Skeletal muscle cell (primary cell): ENCODE measurements at regions not wholly inside any gene's neighbourhood (a gene's known extent, or its start where the extent isn't known, plus 50 kb on each side); places are given as distances from the start of the nearest gene placed in this dataset.

Experiments used
- DNase-seq: peaks from one replicate; pipeline ENCODE4 v3.0.0-alpha.2; 2010; ENCODE audit warnings: low read depth
- H3K4me3 ChIP-seq: 2 replicates; pipeline ENCODE4 v1.5.1; 2011; ENCODE audit warnings: low read depth, mild to moderate bottlenecking, control low read depth, low read length, moderate library complexity

GRCh38 chr22:49489821-49490220 lies 337.9 kb downstream of the BRD1 start:
- no peak for DNase-seq
- no peak overlapping the region for H3K4me3 ChIP-seq

- DNase-seq = no peak
- H3K4me3 ChIP-seq = no peak overlapping the region
Measured at GRCh38 chr22:49488943-49489342, 338.7 kb downstream of the BRD1 start.

- no peak overlapping the region for H3K4me3 ChIP-seq
- no peak for DNase-seq
Measured at GRCh38 chr22:49487950-49488349, 339.7 kb downstream of the BRD1 start.

GRCh38 chr22:49486225-49486624 lies 341.4 kb downstream of the BRD1 start:
- no peak overlapping the region for H3K4me3 ChIP-seq
- DNase-seq = no peak

- no peak for DNase-seq
- no peak overlapping the region for H3K4me3 ChIP-seq
Measured at GRCh38 chr22:49483946-49484345, 343.7 kb downstream of the BRD1 start.

- no peak for DNase-seq
- H3K4me3 ChIP-seq = no peak overlapping the region
Measured at GRCh38 chr22:49483281-49483870, 344.3 kb downstream of the BRD1 start.

- DNase-seq = no peak
- H3K4me3 ChIP-seq = no peak overlapping the region
Measured at GRCh38 chr22:49482811-49483210, 344.9 kb downstream of the BRD1 start.

- no peak overlapping the region for H3K4me3 ChIP-seq
- DNase-seq = no peak
Measured at GRCh38 chr22:49481659-49482399, 345.8 kb downstream of the BRD1 start.

GRCh38 chr22:49480896-49481658 lies 346.6 kb downstream of the BRD1 start:
- DNase-seq = no peak
- H3K4me3 ChIP-seq = no peak overlapping the region

- H3K4me3 ChIP-seq = no peak overlapping the region
Measured at GRCh38 chr22:49480331-49480730, 347.3 kb downstream of the BRD1 start.

GRCh38 chr22:49479566-49479965 lies 348.1 kb downstream of the BRD1 start:
- no peak for DNase-seq
- H3K4me3 ChIP-seq = no peak overlapping the region

More at GRCh38 chr22:49480331-49480730, 347.3 kb downstream of the BRD1 start:
- no peak for DNase-seq

- no peak for DNase-seq
- no peak overlapping the region for H3K4me3 ChIP-seq
Measured at GRCh38 chr22:49476800-49477400, 350.8 kb downstream of the BRD1 start.

- H3K4me3 ChIP-seq = no peak overlapping the region
- DNase-seq = no peak
Measured at GRCh38 chr22:49476176-49476575, 351.5 kb downstream of the BRD1 start.

GRCh38 chr22:49475253-49475652 lies 352.4 kb downstream of the BRD1 start:
- DNase-seq = no peak
- no peak overlapping the region for H3K4me3 ChIP-seq

- H3K4me3 ChIP-seq = no peak overlapping the region
- DNase-seq = no peak
Measured at GRCh38 chr22:49473286-49473685, 354.4 kb downstream of the BRD1 start.

- H3K4me3 ChIP-seq = no peak overlapping the region
- no peak for DNase-seq
Measured at GRCh38 chr22:49470741-49471503, 356.8 kb downstream of the BRD1 start.

- no peak overlapping the region for H3K4me3 ChIP-seq
- DNase-seq = no peak
Measured at GRCh38 chr22:49469896-49470740, 357.6 kb downstream of the BRD1 start.

GRCh38 chr22:49468487-49469198 lies 359.0 kb downstream of the BRD1 start:
- DNase-seq = no peak
- no peak overlapping the region for H3K4me3 ChIP-seq
